Suprapubic skin (tissue), 4 donors: ENCODE measurements at regions not wholly inside any gene's neighbourhood (a gene's known extent, or its start where the extent isn't known, plus 50 kb on each side); places are given as distances from the start of the nearest gene placed in this dataset.

Experiments
- DNase-seq, 2 donors: peaks; one replicate each; pipeline ENCODE4 v3.0.0-alpha.2; 2019; ENCODE audit warnings: low spot score in 2 of 2
- H3K27ac ChIP-seq: fragments of 200-600 bp; sonication (generic); one replicate; pipeline ENCODE4 v1.5.1; 2019
- H3K27me3 ChIP-seq: fragments of 200-600 bp; sonication (generic); one replicate; pipeline ENCODE4 v1.5.1; 2019
- H3K36me3 ChIP-seq: fragments of 200-600 bp; sonication (generic); one replicate; pipeline ENCODE4 v1.5.1; 2019
- H3K4me1 ChIP-seq: fragments of 200-600 bp; sonication (generic); one replicate; pipeline ENCODE4 v1.5.1; 2019
- H3K4me3 ChIP-seq: fragments of 200-600 bp; sonication (generic); one replicate; pipeline ENCODE4 v1.5.1; 2019; ENCODE audit warnings: mild to moderate bottlenecking
- H3K9me3 ChIP-seq: fragments of 200-600 bp; sonication (generic); one replicate; pipeline ENCODE4 v1.5.1; 2019
- EP300 ChIP-seq: sonication (generic); formaldehyde crosslinking; IDR thresholded peaks from one replicate; pipeline ENCODE4 v1.6.1; 2017; ENCODE audit warnings: antibody characterized with exemption
- POLR2A ChIP-seq, 2 donors: fragments of 450-650 bp; IDR thresholded peaks; one replicate each; pipeline ENCODE4 v1.6.1; 2017; ENCODE audit warnings: antibody characterized with exemption in 2 of 2, mild to moderate bottlenecking in 2 of 2, moderate library complexity in 2 of 2
- POLR2AphosphoS5 ChIP-seq, 3 donors: sonication (generic); formaldehyde crosslinking; IDR thresholded peaks; one replicate each; pipeline ENCODE4 v1.6.1; 2017; ENCODE audit warnings: antibody characterized with exemption in 3 of 3
- WGBS: methylation state at CpG from one replicate; pipeline ENCODE4 v1.1.5; 2018; 5-methylcytosine and 5-hydroxymethylcytosine counted together
- TF ChIP-seq, protein P1 (sequence below), 2 donors: fragments of 200-600 bp in 1 of 2; fragments of 450-650 bp in 1 of 2; sonication (generic) in 1 of 2; IDR thresholded peaks; one replicate each; pipeline ENCODE4 v1.5.1; 2016 to 2019; ENCODE audit warnings: antibody characterized with exemption in 2 of 2, mild to moderate bottlenecking in 1 of 2, moderate library complexity in 1 of 2

DNA sequence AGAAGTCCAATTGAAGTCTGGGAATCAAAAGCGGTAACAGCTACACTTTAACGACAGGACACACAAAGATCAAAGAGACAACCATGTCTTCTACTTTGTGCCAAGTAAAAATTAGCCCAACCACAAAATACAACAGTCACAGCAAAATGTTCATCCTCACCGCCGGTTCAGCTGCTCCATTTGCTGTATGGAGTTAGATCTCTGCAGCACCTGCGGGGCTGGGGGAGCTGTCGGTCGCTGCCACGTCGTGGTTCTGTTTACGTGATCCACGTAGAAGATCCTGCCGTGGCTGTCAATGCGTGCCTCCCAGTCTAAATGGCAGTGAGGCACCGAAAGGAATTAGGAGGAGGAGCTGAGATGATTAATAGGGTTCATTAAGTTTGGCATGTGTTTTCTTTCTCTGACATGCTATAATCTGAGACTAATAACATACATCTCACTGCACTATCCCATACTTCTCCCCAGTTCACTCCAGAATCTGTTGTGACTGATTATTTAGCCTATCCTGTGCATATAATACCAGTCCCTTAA, 136.5 kb upstream of the STK17B start:
- H3K4me1 ChIP-seq: no peaks in the 10 kb centered on the region
- H3K27me3 ChIP-seq: no peaks in the 10 kb centered on the region
- no peaks in the 10 kb centered on the region for H3K36me3 ChIP-seq
- no peaks in the 10 kb centered on the region for H3K9me3 ChIP-seq
- TF ChIP-seq EP300 (no peak), POLR2A (IDR thresholded peaks at IDR 0.05) (no peak)
- TF ChIP-seq, protein P1, sequence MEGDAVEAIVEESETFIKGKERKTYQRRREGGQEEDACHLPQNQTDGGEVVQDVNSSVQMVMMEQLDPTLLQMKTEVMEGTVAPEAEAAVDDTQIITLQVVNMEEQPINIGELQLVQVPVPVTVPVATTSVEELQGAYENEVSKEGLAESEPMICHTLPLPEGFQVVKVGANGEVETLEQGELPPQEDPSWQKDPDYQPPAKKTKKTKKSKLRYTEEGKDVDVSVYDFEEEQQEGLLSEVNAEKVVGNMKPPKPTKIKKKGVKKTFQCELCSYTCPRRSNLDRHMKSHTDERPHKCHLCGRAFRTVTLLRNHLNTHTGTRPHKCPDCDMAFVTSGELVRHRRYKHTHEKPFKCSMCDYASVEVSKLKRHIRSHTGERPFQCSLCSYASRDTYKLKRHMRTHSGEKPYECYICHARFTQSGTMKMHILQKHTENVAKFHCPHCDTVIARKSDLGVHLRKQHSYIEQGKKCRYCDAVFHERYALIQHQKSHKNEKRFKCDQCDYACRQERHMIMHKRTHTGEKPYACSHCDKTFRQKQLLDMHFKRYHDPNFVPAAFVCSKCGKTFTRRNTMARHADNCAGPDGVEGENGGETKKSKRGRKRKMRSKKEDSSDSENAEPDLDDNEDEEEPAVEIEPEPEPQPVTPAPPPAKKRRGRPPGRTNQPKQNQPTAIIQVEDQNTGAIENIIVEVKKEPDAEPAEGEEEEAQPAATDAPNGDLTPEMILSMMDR (IDR thresholded peaks at IDR 0.05): no peak
- WGBS: 66% methylated on average over 14 of the region's 14 CpGs
- no peak for DNase-seq
- no peak overlapping the region for H3K4me3 ChIP-seq
- no peak overlapping the region for H3K27ac ChIP-seq

DNA sequence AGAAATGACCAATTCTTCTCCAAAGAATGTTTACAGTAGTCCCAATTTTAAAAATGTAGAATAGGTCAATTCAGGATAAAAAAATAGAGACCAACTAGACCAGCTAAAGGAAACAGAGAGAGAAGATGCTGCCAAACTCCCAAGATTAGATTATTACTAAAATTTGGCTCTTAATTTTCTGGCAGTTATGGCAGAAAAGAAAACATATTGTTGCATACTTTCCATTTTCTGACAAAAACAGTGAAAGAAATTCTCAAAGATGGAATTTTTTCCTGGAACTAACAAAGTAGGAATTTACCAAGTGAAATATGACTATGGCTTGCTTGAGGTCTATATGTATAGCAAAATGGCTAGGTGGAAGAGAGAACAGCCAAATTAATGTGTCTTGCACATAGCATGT, 138.3 kb upstream of the STK17B start:
- Histone ChIP-seq H3K27ac (no peak overlapping the region), H3K27me3 (no peaks in the 10 kb centered on the region), H3K4me1 (no peaks in the 10 kb centered on the region), H3K4me3 (no peak overlapping the region), H3K36me3 (no peaks in the 10 kb centered on the region), H3K9me3 (no peaks in the 10 kb centered on the region)
- no peak for DNase-seq
- TF ChIP-seq, protein P1 (IDR thresholded peaks at IDR 0.05): no peak
- no peak for TF ChIP-seq POLR2AphosphoS5 (IDR thresholded peaks at IDR 0.05)
- no peak for TF ChIP-seq POLR2A (IDR thresholded peaks at IDR 0.05)
- TF ChIP-seq EP300: no peak

DNA sequence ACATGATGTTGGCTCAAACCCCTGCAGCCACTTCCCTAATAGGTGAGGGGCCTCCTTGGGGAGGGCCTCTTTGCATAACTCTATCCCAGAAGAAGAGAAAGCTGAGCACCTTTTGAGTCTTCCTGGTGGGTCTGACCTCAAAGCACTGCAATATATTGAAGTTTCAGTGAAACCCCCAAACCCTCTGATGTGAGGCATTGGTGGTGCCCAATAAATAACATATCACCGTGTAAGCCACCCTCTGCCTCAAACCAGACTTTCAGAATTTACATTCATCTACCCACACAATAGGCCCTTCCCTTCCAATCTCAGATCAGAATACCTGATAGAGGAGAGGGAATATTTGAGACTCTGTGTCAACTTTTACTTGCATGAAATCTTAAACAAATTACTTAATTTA, 142.8 kb upstream of the STK17B start:
- no peaks in the 10 kb centered on the region for H3K4me1 ChIP-seq
- no peak for DNase-seq
- H3K9me3 ChIP-seq: no peaks in the 10 kb centered on the region
- TF ChIP-seq EP300 (no peak), POLR2A (IDR thresholded peaks at IDR 0.05) (no peak), POLR2AphosphoS5 (IDR thresholded peaks at IDR 0.05) (no peak)
- TF ChIP-seq, protein P1 (IDR thresholded peaks at IDR 0.05): no peak
- no peaks in the 10 kb centered on the region for H3K36me3 ChIP-seq
- H3K27ac ChIP-seq: no peak overlapping the region
- H3K4me3 ChIP-seq: no peak overlapping the region
- H3K27me3 ChIP-seq: no peaks in the 10 kb centered on the region
- 61% methylated on average over 1 of the region's 1 CpG for WGBS

DNA sequence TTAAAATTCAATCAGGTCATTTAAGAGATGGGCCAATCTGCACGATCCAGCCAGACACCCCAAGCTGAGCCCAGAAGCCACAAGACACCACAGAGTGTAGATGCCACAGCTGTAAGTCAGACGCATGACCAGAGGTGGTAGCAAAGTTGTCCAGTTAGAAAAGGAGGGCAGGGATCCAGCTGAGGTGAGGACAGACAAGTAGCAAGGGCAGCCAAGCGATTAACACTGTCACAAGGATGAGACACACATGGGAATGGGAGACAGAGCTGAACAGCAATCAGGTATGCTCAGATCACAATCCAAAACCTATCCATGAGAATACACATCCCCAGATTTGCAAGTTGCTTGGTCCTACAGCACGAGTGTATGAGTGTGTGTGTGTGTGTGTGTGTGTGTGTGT, 143.4 kb upstream of the STK17B start:
- Histone ChIP-seq H3K4me3 (no peak overlapping the region), H3K36me3 (no peaks in the 10 kb centered on the region), H3K9me3 (no peaks in the 10 kb centered on the region), H3K27ac (no peak overlapping the region), H3K4me1 (no peaks in the 10 kb centered on the region), H3K27me3 (no peaks in the 10 kb centered on the region)
- no peak for DNase-seq
- 87% methylated on average over 4 of the region's 4 CpGs for WGBS
- TF ChIP-seq POLR2A (IDR thresholded peaks at IDR 0.05) (no peak), EP300 (no peak), POLR2AphosphoS5 (IDR thresholded peaks at IDR 0.05) (no peak)
- TF ChIP-seq, protein P1 (IDR thresholded peaks at IDR 0.05): no peak

DNA sequence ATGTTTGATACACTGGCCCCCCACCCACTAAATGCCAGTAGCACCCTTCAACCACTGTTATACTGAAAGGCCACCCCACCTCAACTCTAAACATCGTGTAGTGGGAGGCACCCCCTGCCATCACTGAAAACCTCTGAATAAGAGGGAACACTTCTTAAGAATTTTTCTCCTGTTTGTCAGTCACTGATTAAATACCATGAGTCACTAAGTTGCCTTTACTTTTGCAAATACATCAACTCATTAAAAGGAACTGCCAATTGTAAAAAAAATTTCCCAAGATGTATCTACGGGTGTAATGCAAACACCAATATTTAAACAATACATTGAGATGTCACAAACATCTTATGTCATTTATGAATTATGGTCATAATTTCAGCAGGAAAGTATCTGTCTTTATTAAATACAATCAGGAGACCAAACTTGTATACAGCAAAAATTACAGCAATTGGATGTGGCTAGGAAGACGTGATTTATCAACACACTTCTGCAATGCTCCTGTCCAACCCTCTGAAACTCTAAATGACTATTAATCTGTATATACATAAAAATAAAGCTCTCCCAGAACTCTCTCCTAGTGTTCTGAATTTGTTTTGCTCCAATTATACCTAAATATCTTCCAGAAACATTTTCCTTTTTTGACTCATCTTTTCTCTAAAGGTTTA, 144.1 kb upstream of the STK17B start:
- 77% methylated on average over 3 of the region's 3 CpGs for WGBS
- DNase-seq: no peak
- Histone ChIP-seq H3K27me3 (no peaks in the 10 kb centered on the region), H3K27ac (no peak overlapping the region), H3K9me3 (no peaks in the 10 kb centered on the region), H3K36me3 (no peaks in the 10 kb centered on the region), H3K4me1 (no peaks in the 10 kb centered on the region), H3K4me3 (no peak overlapping the region)
- TF ChIP-seq POLR2AphosphoS5 (IDR thresholded peaks at IDR 0.05) (no peak), POLR2A (IDR thresholded peaks at IDR 0.05) (no peak), EP300 (no peak)
- TF ChIP-seq, protein P1 (IDR thresholded peaks at IDR 0.05): no peak
